ENCODE measurements at regions not wholly inside any gene's neighbourhood (a gene's known extent, or its start where the extent isn't known, plus 50 kb on each side); places are given as distances from the start of the nearest gene placed in this dataset.

DNA sequence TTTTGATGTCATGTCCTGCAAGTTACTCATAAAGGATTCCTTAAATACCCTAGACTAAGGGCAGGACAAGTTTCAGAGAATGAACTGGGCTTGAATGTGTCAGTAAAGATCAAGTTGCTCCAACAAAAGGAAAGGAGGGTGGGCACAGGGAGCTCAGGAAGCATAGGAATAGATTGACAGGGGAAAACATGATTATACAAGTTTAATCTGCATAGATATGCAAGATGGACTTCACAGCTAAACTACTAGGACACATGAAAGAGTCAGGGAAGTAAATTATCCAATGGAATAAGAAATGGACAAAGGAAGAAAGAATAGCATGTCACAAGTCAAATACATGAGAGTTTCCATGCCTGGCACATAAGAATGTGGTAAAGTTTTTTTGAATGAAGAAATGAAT is 203.9 kb upstream of the SAMSN1 start:
- H3K36me3 Mint-ChIP-seq (ENCODE audit: insufficient read depth, unreplicated experiment) = no peaks in the 10 kb centered on the region
- H3K36me3 ChIP-seq (ENCODE audit: control insufficient read depth, insufficient read depth, low read length) = no peaks in the 10 kb centered on the region
- no TSS peak for BruUV-seq (replicated peaks)

GRCh38 chr21:14748662-14749061 is 202.5 kb upstream of the SAMSN1 start:
- no peak for TF ChIP-seq CTCF (IDR thresholded peaks at IDR 0.05; ENCODE audit: insufficient read depth in 1 of 2, low read depth in 1 of 2, low read length in 1 of 2, severe bottlenecking in 1 of 2, unreplicated experiment in 1 of 2)
- H3K9me3 Mint-ChIP-seq (ENCODE audit: unreplicated experiment) = peaks cover 7% of the 10 kb centered on the region
- no TSS peak for BruUV-seq (replicated peaks)
- ChIA-PET CTCF (no interaction called here), POLR2A (no interaction called here)
- H3K27ac Mint-ChIP-seq (ENCODE audit: unreplicated experiment) = no peak overlapping the region
- H3K36me3 ChIP-seq (ENCODE audit: control insufficient read depth, insufficient read depth, low read length) = no peaks in the 10 kb centered on the region
- H3K4me1 ChIP-seq = no peaks in the 10 kb centered on the region
- H3K4me3 Mint-ChIP-seq (ENCODE audit: unreplicated experiment) = no peak overlapping the region
- no peaks in the 10 kb centered on the region; the same call in 1 of the 2 replicates for H3K9me3 ChIP-seq
- H3K4me3 ChIP-seq (ENCODE audit: low read depth, low read length) = no peak overlapping the region
- H3K27me3 Mint-ChIP-seq (ENCODE audit: insufficient read depth, unreplicated experiment) = peaks cover 10% of the 10 kb centered on the region
- intact Hi-C loops (cut with micrococcal nuclease; ENCODE audit: unreplicated experiment) = loop anchor here (10.0 kb wide), 1 partner anchor 154 kb away; no protein-coding TSS in a partner anchor
- no peak for DNase-seq
- no peaks in the 10 kb centered on the region for H3K4me1 Mint-ChIP-seq (ENCODE audit: low read depth, unreplicated experiment)
- no peaks in the 10 kb centered on the region for H3K36me3 Mint-ChIP-seq (ENCODE audit: insufficient read depth, unreplicated experiment)
- no peaks in the 10 kb centered on the region for H3K27me3 ChIP-seq (replicated peaks; ENCODE audit: control insufficient read depth, insufficient read depth, low read length)

More for the DNA sequence above, 203.9 kb upstream of the SAMSN1 start:
- Mint-ChIP-seq H3K9me3 (ENCODE audit: unreplicated experiment) (no peaks in the 10 kb centered on the region), H3K4me1 (ENCODE audit: low read depth, unreplicated experiment) (no peaks in the 10 kb centered on the region), H3K27me3 (ENCODE audit: insufficient read depth, unreplicated experiment) (peaks cover 10% of the 10 kb centered on the region), H3K27ac (ENCODE audit: unreplicated experiment) (no peak overlapping the region), H3K4me3 (ENCODE audit: unreplicated experiment) (no peak overlapping the region)
- intact Hi-C loops (cut with micrococcal nuclease; ENCODE audit: unreplicated experiment) = no loop called here
- no peaks in the 10 kb centered on the region for H3K4me1 ChIP-seq
- ChIA-PET POLR2A (no interaction called here), CTCF (no interaction called here)
- no peaks in the 10 kb centered on the region for H3K27me3 ChIP-seq (replicated peaks; ENCODE audit: control insufficient read depth, insufficient read depth, low read length)
- no peaks in the 10 kb centered on the region for H3K9me3 ChIP-seq
- no peak overlapping the region for H3K4me3 ChIP-seq (ENCODE audit: low read depth, low read length)
- TF ChIP-seq CTCF (IDR thresholded peaks at IDR 0.05; ENCODE audit: insufficient read depth in 1 of 2, low read depth in 1 of 2, low read length in 1 of 2, severe bottlenecking in 1 of 2, unreplicated experiment in 1 of 2) = no peak
- no peak for DNase-seq

GRCh38 chr21:14744368-14744767 is 198.3 kb upstream of the SAMSN1 start:
- H3K4me3 Mint-ChIP-seq (ENCODE audit: unreplicated experiment) = no peak overlapping the region
- no peaks in the 10 kb centered on the region for H3K36me3 Mint-ChIP-seq (ENCODE audit: insufficient read depth, unreplicated experiment)
- H3K27me3 Mint-ChIP-seq (ENCODE audit: insufficient read depth, unreplicated experiment) = peaks cover 4% of the 10 kb centered on the region
- peaks cover 12% of the 10 kb centered on the region for H3K9me3 Mint-ChIP-seq (ENCODE audit: unreplicated experiment)
- intact Hi-C loops (cut with micrococcal nuclease; ENCODE audit: unreplicated experiment) = loop anchor here (10.0 kb wide), 1 partner anchor 150 kb away; no protein-coding TSS in a partner anchor
- POLR2A ChIA-PET = no interaction called here
- no peak overlapping the region for H3K4me3 ChIP-seq (ENCODE audit: low read depth, low read length)
- TF ChIP-seq CTCF (IDR thresholded peaks at IDR 0.05; ENCODE audit: insufficient read depth in 1 of 2, low read depth in 1 of 2, low read length in 1 of 2, severe bottlenecking in 1 of 2, unreplicated experiment in 1 of 2) = no peak
- CTCF ChIA-PET = no interaction called here
- H3K27ac Mint-ChIP-seq (ENCODE audit: unreplicated experiment) = no peak overlapping the region
- no peaks in the 10 kb centered on the region for H3K36me3 ChIP-seq (ENCODE audit: control insufficient read depth, insufficient read depth, low read length)
- H3K4me1 Mint-ChIP-seq (ENCODE audit: low read depth, unreplicated experiment) = no peaks in the 10 kb centered on the region
- BruUV-seq (replicated peaks) = no TSS peak
- no peak for DNase-seq
- H3K27me3 ChIP-seq (replicated peaks; ENCODE audit: control insufficient read depth, insufficient read depth, low read length) = no peaks in the 10 kb centered on the region
- H3K9me3 ChIP-seq = no peaks in the 10 kb centered on the region; the same call in 1 of the 2 replicates
- H3K4me1 ChIP-seq = no peaks in the 10 kb centered on the region

All from Caco-2 (cell line).